HUES64 (cell line): ENCODE measurements at regions not wholly inside any gene's neighbourhood (a gene's known extent, or its start where the extent isn't known, plus 50 kb on each side); places are given as distances from the start of the nearest gene placed in this dataset.

Source experiments
- H3K27ac ChIP-seq: 2 replicates; pipeline ENCODE4 v1.7.0; 2013; ENCODE audit warnings: low read depth, low read length, inconsistent platforms
- H3K27me3 ChIP-seq: 2 replicates; pipeline ENCODE4 v1.6.1; 2013; ENCODE audit warnings: mild to moderate bottlenecking, low read length; ENCODE audit not compliant: insufficient read depth
- H3K36me3 ChIP-seq: 2 replicates; pipeline ENCODE4 v1.6.1; 2013; ENCODE audit warnings: mild to moderate bottlenecking, low read length; ENCODE audit not compliant: insufficient read depth
- H3K4me1 ChIP-seq: 2 replicates; pipeline ENCODE4 v1.6.1; 2013; ENCODE audit warnings: mild to moderate bottlenecking, low read length, moderate library complexity; ENCODE audit not compliant: insufficient read depth
- H3K4me3 ChIP-seq: 2 replicates; pipeline ENCODE4 v1.5.1; 2013; ENCODE audit warnings: mild to moderate bottlenecking, low read length, moderate library complexity
- H3K9ac ChIP-seq: 2 replicates; pipeline ENCODE4 v1.6.1; 2013; ENCODE audit warnings: mild to moderate bottlenecking, low read depth, low read length
- H3K9me3 ChIP-seq: 2 replicates; pipeline ENCODE4 v1.6.1; 2013; ENCODE audit warnings: low read depth, low read length; ENCODE audit not compliant: insufficient read depth
- WGBS: fragments of 150-250, 120-280 bp; methylation state at CpG from one replicate; pipeline ENCODE4 v1.1.7; 2013; ENCODE audit warnings: missing lambda C conversion rate; 5-methylcytosine and 5-hydroxymethylcytosine counted together

- Histone ChIP-seq H3K4me3 (no peak overlapping the region), H3K9ac (no peak overlapping the region), H3K27me3 (no peaks in the 10 kb centered on the region), H3K27ac (no peak overlapping the region), H3K4me1 (peaks cover 3% of the 10 kb centered on the region; the same call in 1 of the 2 replicates), H3K36me3 (no peaks in the 10 kb centered on the region), H3K9me3 (peaks cover 34% of the 10 kb centered on the region)
- no CpG with 5 or more reads among the region's 1 CpG for WGBS
Observed at GRCh38 chr2:111628221-111628620, 255.8 kb downstream of the ANAPC1 start.

GRCh38 chr2:111629983-111630382 lies 254.0 kb downstream of the ANAPC1 start:
- peaks cover 34% of the 10 kb centered on the region for H3K9me3 ChIP-seq
- no peak overlapping the region for H3K27ac ChIP-seq
- H3K4me1 ChIP-seq: peaks cover 3% of the 10 kb centered on the region; the same call in 1 of the 2 replicates
- WGBS: 85% methylated on average over 1 of the region's 2 CpGs
- H3K4me3 ChIP-seq: no peak overlapping the region
- no peaks in the 10 kb centered on the region for H3K36me3 ChIP-seq
- no peaks in the 10 kb centered on the region for H3K27me3 ChIP-seq
- H3K9ac ChIP-seq: no peak overlapping the region

- H3K9me3 ChIP-seq: peaks cover 24% of the 10 kb centered on the region
- H3K4me3 ChIP-seq: no peak overlapping the region
- no peaks in the 10 kb centered on the region for H3K4me1 ChIP-seq
- no peaks in the 10 kb centered on the region for H3K27me3 ChIP-seq
- H3K9ac ChIP-seq: no peak overlapping the region
- H3K36me3 ChIP-seq: no peaks in the 10 kb centered on the region
- 91% methylated on average over 3 of the region's 4 CpGs for WGBS
- H3K27ac ChIP-seq: no peak overlapping the region
Observed at GRCh38 chr2:111632661-111633060, 251.3 kb downstream of the ANAPC1 start.

GRCh38 chr2:111633189-111633588 lies 250.8 kb downstream of the ANAPC1 start:
- Histone ChIP-seq H3K4me3 (no peak overlapping the region), H3K27ac (no peak overlapping the region), H3K9me3 (peaks cover 19% of the 10 kb centered on the region), H3K36me3 (no peaks in the 10 kb centered on the region), H3K9ac (no peak overlapping the region), H3K27me3 (no peaks in the 10 kb centered on the region), H3K4me1 (no peaks in the 10 kb centered on the region)
- WGBS: 96% methylated on average over 2 of the region's 2 CpGs

DNA sequence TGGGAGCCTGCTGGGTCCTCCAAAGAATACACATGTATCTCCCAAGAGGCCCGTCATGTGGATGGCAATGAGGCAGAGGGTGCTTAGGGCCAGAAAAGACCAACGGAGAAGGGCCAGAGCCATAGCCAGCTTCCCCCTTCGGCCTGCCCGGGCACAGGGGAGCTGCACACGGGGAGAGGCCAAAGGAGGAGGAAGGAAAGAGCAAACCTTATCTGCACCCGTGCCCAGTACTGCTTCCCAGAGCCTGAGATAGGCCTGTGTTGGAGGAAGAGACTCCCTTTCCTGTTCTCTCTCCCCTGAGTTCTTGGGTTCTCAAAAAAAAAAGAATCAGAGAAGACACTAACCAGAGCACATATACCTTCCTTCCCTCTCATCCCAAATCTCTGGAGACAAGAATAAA lies 250.3 kb downstream of the ANAPC1 start:
- no peak overlapping the region for H3K27ac ChIP-seq

DNA sequence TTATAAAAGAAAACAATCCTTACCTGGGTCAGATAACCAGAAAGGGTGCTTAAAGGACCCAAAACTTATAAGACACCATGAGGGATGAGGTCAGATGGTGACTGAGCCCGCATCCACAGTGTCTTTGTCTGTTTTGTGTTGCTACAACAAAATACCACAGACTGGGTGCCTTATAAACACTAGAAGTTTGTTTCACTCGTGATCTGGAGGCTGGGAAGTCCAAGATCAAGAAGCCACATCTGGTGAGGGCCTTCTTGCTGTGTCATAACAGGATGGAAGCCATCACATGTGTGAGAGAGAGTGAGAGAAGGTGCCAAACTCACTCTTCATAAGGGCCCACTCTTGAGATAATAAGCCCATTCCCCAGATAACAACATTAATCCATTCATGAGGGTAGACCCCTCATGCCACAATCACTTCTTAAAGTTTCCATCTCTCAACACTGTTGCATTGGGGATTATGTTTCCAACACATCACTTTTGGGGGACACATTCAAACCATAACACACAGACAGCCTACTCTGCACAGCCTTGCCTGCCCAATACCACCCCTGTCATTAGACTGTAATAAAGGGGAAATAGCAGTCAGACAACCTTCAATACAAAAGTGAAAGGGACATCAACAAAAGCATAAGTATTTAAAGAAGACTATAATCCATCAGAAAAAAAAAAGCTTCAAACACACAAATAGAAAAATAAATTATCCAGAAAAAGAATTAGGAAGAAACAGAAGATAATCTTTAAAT lies 249.8 kb downstream of the ANAPC1 start:
- no peaks in the 10 kb centered on the region for H3K36me3 ChIP-seq
- H3K9ac ChIP-seq: no peak overlapping the region
- no peak overlapping the region for H3K4me3 ChIP-seq
- peaks cover 10% of the 10 kb centered on the region; the same call in 1 of the 2 replicates for H3K9me3 ChIP-seq
- H3K27me3 ChIP-seq: no peaks in the 10 kb centered on the region
- no peak overlapping the region for H3K27ac ChIP-seq
- H3K4me1 ChIP-seq: no peaks in the 10 kb centered on the region
- WGBS: 88% methylated on average over 2 of the region's 2 CpGs

More for the DNA sequence above, 250.3 kb downstream of the ANAPC1 start:
- 91% methylated on average over 6 of the region's 6 CpGs for WGBS
- Histone ChIP-seq H3K4me1 (no peaks in the 10 kb centered on the region), H3K9ac (no peak overlapping the region), H3K4me3 (no peak overlapping the region), H3K36me3 (no peaks in the 10 kb centered on the region), H3K9me3 (peaks cover 15% of the 10 kb centered on the region), H3K27me3 (no peaks in the 10 kb centered on the region)

DNA sequence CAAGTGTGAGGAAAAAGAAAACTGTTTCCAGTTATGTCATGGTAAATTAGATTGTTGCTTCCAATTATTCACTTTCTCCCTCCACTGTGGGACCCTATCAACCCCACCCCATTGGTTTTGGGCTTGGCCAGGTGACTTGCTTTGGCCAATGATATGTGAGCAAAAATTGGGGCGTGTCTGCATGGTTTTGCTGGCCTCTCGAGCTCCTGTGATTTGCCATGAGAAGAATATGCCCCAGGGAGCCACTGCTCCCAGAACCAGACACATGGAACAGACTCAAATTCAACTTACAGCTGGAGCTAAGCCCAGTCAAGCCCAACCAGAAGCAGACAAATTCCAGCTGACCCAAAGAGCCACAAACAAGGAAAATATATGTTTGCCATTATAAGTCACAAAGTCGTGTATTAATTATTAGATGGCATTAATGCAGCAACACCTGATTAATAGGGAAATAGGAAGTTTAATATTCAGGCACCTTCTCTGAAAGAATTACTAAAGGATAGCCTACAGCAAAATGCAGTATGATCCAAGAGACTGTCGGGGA lies 248.9 kb downstream of the ANAPC1 start:
- Histone ChIP-seq H3K36me3 (no peaks in the 10 kb centered on the region), H3K4me1 (no peaks in the 10 kb centered on the region), H3K4me3 (no peak overlapping the region), H3K9ac (no peak overlapping the region), H3K9me3 (0 out of 2 replicates have a peak, but pooled peaks cover 5% of the 10 kb centered on the region), H3K27me3 (no peaks in the 10 kb centered on the region), H3K27ac (no peak overlapping the region)
- WGBS: 96% methylated on average over 3 of the region's 4 CpGs

DNA sequence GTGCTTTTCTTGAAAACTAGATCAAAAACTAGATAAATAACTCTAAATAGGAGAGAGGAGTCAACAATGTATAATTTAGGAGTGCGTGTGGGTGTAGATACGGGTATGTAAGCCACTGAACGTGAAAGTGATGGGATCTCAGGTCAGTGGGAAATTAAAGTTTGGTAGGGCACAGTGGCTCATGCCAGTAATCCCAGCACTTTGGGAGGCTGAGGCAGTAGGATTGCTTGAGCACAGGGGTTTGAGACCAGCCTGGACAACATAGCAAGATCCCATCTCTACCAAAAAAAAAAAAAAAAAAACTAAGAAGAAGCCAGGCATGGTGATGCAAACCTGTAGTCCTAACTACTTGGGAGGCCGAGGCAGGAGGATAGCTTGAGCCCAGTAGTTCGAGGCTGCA lies 247.1 kb downstream of the ANAPC1 start:
- H3K27ac ChIP-seq: no peak overlapping the region
- no peaks in the 10 kb centered on the region for H3K4me1 ChIP-seq
- no peaks in the 10 kb centered on the region for H3K27me3 ChIP-seq
- H3K9ac ChIP-seq: no peak overlapping the region
- WGBS: 98% methylated on average over 5 of the region's 5 CpGs
- H3K36me3 ChIP-seq: no peaks in the 10 kb centered on the region
- H3K4me3 ChIP-seq: no peak overlapping the region
- H3K9me3 ChIP-seq: no peaks in the 10 kb centered on the region

DNA sequence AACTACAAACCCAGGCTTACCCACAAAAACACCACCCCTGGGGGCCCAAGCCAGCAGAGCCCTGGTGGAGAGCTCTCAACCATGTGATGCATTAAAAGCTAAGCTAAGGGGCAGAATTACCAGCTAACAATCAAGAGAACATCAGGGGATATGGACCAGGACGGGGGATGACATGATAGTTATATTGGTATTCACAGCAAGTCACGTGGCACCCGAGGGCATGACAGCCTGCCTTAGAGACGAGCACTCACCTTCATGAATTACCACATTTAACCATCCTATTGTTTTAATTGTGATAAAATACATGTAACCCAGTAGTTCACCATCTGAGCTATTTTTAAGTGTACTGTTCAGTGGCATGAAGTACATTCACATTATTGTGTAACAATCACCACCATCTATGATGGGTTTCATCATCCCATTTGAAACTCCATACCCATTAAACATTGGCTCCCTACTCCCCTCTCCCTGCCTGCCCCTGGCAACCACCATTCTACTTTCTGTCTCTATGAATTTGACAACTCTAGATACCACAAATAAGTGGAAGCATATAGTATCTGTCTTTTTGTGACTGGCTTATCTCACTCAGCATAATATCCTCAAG lies 245.6 kb downstream of the ANAPC1 start:
- Histone ChIP-seq H3K27me3 (no peaks in the 10 kb centered on the region), H3K36me3 (no peaks in the 10 kb centered on the region), H3K4me1 (no peaks in the 10 kb centered on the region), H3K27ac (no peak overlapping the region), H3K9me3 (no peaks in the 10 kb centered on the region), H3K4me3 (no peak overlapping the region), H3K9ac (no peak overlapping the region)
- WGBS: 96% methylated on average over 4 of the region's 4 CpGs

DNA sequence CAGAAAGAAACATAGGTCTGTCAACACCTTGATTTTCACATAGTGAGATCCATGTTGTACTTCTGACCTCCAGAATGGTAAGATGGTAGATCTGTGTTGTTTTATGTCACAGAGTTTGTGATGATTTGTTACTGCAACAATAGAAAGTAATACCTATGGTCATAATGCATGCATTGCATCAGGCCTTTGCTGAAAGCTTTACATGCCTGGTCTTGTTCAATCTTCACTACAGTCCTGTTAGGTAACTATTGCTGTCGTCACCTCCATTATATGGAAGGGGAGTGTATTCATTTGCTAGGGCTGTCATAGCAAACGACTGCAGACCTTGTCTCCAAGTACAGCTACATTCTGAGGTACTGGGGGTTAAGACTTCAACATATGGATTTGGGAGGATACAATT lies 243.5 kb downstream of the ANAPC1 start:
- no peaks in the 10 kb centered on the region for H3K27me3 ChIP-seq
- H3K36me3 ChIP-seq: no peaks in the 10 kb centered on the region
- 91% methylated on average over 2 of the region's 2 CpGs for WGBS
- no peak overlapping the region for H3K9ac ChIP-seq
- H3K4me1 ChIP-seq: no peaks in the 10 kb centered on the region
- no peak overlapping the region for H3K4me3 ChIP-seq
- H3K9me3 ChIP-seq: no peaks in the 10 kb centered on the region
- no peak overlapping the region for H3K27ac ChIP-seq

DNA sequence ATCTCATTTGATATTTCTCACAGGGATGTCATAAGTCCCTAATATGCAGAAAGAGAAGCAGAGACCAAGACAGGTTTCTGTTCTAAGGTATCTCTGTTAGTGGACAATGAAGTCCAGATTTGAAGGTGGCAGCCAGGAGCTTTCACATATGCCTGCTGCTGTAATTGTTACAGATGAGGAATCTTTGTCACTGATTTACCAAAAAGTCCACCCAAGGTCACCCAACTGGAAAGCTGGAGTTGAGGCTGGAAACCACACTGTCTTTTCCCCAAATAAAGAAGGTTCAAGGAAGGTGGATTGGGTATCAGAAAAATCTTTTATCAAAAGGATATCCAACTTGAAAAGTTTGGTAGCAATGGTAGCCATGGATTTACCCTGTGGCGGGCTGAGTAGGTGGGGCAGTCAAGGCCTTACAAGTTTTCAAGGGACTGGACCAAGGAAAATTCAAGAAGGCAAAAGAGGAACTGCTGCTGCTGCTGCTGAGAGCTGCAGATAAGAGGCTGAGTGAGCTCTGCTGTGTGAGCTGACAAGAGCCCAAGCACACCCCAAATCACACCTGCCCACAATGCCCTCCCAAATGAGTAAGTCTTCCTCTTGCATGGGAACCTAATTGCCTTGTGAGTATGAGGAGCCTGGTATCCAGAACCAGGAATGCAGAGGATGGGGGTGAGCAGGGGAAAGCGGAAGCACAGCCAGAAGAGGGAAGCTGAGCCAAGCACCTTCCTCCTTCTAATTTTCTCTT lies 241.2 kb downstream of the ANAPC1 start:
- H3K9ac ChIP-seq: no peak overlapping the region
- no peak overlapping the region for H3K27ac ChIP-seq
- H3K36me3 ChIP-seq: no peaks in the 10 kb centered on the region
- no peaks in the 10 kb centered on the region for H3K27me3 ChIP-seq
- no peak overlapping the region for H3K4me3 ChIP-seq
- 90% methylated on average over 2 of the region's 2 CpGs for WGBS
- no peaks in the 10 kb centered on the region for H3K4me1 ChIP-seq
- no peaks in the 10 kb centered on the region for H3K9me3 ChIP-seq
